GM19240 (cell line): ENCODE measurements at regions not wholly inside any gene's neighbourhood (a gene's known extent, or its start where the extent isn't known, plus 50 kb on each side); places are given as distances from the start of the nearest gene placed in this dataset.
"Not testable (repeated sequence)": the region's sequence is repeated elsewhere in the genome, so short reads cannot be mapped to it uniquely, and the experiment has no call there.

Experiments
- DNase-seq: peaks from one replicate; pipeline ENCODE4 v3.0.0; 2011; ENCODE audit warnings: low spot score; ENCODE audit not compliant: insufficient read length

GRCh38 chr2:9708683-9709538 lies 78.1 kb upstream of the YWHAQ start:
- no peak for DNase-seq

- no peak for DNase-seq
These were observed 78.9 kb upstream of the YWHAQ start for GRCh38 chr2:9709539-9710285.

GRCh38 chr2:9710311-9710710 lies 79.5 kb upstream of the YWHAQ start:
- no peak for DNase-seq

- DNase-seq: no peak
These were observed 81.5 kb upstream of the YWHAQ start for GRCh38 chr2:9712263-9712662.

- no peak for DNase-seq
These were observed 83.9 kb upstream of the YWHAQ start for GRCh38 chr2:9714630-9715214.

- DNase-seq: no peak
These were observed 84.4 kb upstream of the YWHAQ start for GRCh38 chr2:9715238-9715637.

- DNase-seq: no peak
These were observed 87.2 kb upstream of the YWHAQ start for GRCh38 chr2:9717886-9718451.

GRCh38 chr2:9720352-9721093 lies 89.7 kb upstream of the YWHAQ start:
- no peak for DNase-seq

GRCh38 chr2:9721344-9721743 lies 90.5 kb upstream of the YWHAQ start:
- DNase-seq: no peak

- DNase-seq: no peak
These were observed 91.7 kb upstream of the YWHAQ start for GRCh38 chr2:9722451-9722850.

GRCh38 chr2:9724565-9724964 lies 93.8 kb upstream of the YWHAQ start:
- no peak for DNase-seq

- no peak for DNase-seq
These were observed 94.3 kb upstream of the YWHAQ start for GRCh38 chr2:9725106-9725505.

- not testable (repeated sequence) for DNase-seq
These were observed 95.2 kb upstream of the YWHAQ start for GRCh38 chr2:9726016-9726415.

- DNase-seq: not testable (repeated sequence)
These were observed 99.7 kb upstream of the YWHAQ start for GRCh38 chr2:9730523-9730922.

- DNase-seq: no peak
These were observed 102.0 kb upstream of the YWHAQ start for GRCh38 chr2:9732824-9733223.

GRCh38 chr2:9734308-9734707 lies 103.5 kb upstream of the YWHAQ start:
- no peak for DNase-seq

GRCh38 chr2:9735335-9735734 lies 104.5 kb upstream of the YWHAQ start:
- no peak for DNase-seq

- no peak for DNase-seq
These were observed 105.2 kb upstream of the YWHAQ start for GRCh38 chr2:9736021-9736420.

GRCh38 chr2:9737053-9737875 lies 106.0 kb upstream of the TAF1B start:
- no peak for DNase-seq

GRCh38 chr2:9738062-9738461 lies 105.2 kb upstream of the TAF1B start:
- DNase-seq: no peak
